HG02885 (cell line): ENCODE measurements at regions not wholly inside any gene's neighbourhood (a gene's known extent, or its start where the extent isn't known, plus 50 kb on each side); places are given as distances from the start of the nearest gene placed in this dataset.
"Not testable (repeated sequence)": the region's sequence is repeated elsewhere in the genome, so short reads cannot be mapped to it uniquely, and the experiment has no call there.

ENCODE experiments used
- ATAC-seq: cut with Tn5 transposase; IDR thresholded peaks from one replicate; pipeline ENCODE4 v1.9.1; 2021; ENCODE audit warnings: mild to moderate bottlenecking; ENCODE audit not compliant: unreplicated experiment, poor library complexity

DNA sequence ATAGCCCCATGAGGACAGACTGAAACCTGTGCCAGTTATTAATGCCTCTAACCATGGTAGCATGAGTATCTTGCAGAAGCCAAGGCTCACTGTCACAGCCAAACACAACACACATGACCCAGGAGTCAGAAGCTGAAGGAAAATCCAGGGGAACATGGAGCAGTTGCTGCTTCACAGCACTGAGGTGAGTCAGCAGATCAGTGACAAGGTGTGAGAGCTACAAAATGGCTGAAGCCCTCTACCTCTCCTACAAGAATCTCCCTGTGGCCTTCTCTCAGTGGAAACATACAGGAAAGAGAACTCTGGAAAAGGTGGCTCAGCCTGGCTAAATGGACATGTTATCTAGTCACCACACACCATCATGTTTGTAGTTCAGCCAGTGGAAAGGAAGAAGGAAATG, 93.5 kb downstream of the NAB1 start:
- no peak for ATAC-seq

GRCh38 chr2:190744041-190744440, 95.2 kb downstream of the NAB1 start:
- no peak for ATAC-seq

DNA sequence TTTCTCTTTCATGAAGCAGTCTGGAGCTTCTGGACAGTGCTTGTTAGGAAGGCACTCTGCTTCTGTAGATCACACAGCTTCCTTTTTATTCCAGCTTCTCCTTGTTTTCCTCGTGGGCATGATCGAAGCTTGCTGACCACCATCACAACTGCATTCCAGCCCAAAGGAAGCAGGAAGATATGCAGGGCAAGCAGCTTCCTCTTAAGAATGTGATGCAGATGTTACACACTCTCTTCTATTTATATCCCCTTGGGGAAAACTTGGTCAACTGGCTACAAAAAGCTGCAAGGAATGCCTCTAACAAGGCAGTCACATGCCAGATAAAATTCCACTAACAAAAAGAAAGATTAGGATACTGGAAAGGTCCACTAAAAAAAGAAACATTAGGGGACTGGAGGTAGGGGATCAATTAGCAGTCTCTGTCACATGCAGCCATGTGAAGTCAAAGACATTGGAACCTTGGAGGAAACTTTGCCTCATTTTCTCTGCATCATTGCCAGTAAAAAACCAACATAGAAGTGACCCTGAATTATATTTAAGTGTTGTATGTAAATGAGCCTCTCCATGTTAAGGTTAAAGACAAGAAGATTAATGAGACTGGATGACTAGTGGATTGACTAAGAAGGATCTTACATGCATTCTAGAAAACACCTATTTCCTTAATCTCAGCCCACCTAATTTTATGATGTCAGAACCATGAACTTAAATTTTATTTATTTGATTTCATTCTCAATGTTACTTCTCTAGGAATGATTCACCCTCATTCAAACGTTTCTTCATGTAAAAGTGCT, 98.3 kb downstream of the NAB1 start:
- ATAC-seq: no peak

- ATAC-seq: no peak
Observed at GRCh38 chr2:190748966-190749365, 100.1 kb downstream of the NAB1 start.

- ATAC-seq: no peak
Observed at GRCh38 chr2:190755772-190756415, 107.0 kb downstream of the NAB1 start.

GRCh38 chr2:190759749-190760213, 110.9 kb downstream of the NAB1 start:
- ATAC-seq: no peak

DNA sequence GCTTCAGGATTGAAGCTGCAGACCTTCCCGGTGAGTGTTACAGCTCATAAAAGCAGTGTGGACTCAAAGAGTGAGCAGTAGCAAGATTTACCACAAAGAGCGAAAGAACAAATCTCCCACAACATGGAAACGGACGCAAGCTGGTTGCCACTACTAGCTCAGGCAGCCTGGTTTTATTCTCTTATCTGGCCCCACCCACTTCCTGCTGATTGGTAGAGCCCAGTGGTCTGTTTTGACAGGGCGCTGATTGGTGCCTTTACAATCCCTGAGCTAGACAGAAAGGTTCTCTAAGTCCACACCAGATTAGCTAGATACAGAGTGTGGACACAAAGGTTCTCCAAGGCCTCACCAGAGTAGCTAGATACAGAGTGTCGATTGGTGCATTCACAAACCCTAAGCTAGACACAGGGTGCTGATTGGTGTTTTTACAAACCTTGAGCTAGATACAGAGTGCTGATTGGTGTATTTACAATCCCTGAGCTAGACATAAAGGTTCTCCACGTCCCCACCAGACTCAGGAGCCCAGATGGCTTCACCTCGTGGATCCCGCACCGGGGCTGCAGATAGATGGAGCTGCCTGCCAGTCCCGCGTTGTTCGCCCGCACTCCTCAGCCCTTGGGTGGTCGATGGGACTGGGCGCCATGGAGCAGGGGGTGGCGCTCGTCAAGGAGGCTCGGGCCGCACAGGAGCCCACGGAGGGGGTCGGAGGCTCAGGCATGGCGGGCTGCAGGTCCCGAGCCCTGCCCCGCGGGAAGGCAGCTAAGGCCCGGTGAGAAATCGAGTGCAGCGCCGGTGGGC, 111.7 kb downstream of the NAB1 start:
- ATAC-seq: not testable (repeated sequence)

GRCh38 chr2:190761216-190761615, 112.3 kb downstream of the NAB1 start:
- not testable (repeated sequence) for ATAC-seq

GRCh38 chr2:190762566-190762965, 113.7 kb downstream of the NAB1 start:
- ATAC-seq: no peak

GRCh38 chr2:190763100-190763499, 114.2 kb downstream of the NAB1 start:
- ATAC-seq: no peak

DNA sequence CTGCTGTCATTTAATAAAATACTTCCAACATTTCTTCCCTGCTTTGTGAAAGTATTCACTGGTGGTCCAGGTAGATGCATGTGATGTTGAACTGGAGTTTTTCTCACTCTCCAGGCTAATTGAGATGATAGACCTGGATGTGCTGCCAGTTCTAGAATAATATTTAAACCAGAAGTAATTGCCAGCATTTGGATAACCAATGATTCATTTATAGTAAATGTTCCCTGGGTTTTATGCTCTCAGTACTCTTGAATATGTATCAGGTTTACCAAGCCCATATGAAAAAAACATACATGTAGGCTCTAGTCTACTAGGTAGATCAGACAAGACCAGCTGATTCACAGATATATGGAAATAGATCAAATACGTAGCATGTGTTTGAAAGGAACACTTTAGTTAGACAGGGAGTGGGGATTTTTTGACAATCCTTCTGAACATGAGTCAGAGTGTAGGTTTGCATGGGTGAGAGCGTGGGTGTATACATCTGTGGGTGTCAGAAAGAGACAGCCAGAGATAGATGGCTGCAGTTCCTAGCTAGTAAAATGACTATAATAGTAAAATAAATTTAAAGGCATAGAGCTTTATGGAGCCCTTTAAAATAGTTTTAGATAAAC, 115.1 kb downstream of the NAB1 start:
- ATAC-seq: peak; percentile 75

GRCh38 chr2:190765386-190766173, 115.0 kb upstream of the GLS start:
- no peak for ATAC-seq

GRCh38 chr2:190766174-190766572, 114.4 kb upstream of the GLS start:
- ATAC-seq: no peak

GRCh38 chr2:190766595-190766994, 114.0 kb upstream of the GLS start:
- no peak for ATAC-seq

DNA sequence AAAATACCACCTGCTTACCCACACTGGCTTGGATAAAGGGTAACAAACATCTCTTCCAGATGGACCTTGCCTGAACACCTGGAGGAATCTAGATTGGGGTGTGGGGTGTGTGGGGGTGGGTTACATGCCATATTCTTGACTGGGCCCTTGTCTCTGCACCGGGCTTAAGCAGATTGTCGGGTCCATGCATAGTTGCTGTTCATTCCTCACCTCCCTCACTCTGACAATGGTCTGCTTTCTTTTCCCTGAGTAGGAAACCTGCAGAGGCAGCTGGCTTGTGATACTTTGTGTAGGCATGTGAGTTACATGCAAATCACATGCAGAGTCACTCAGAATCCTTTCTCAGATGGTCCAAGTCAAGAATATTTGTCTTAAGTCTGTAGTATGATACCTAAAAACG, 112.8 kb upstream of the GLS start:
- peak; percentile 47 for ATAC-seq

GRCh38 chr2:190769258-190769657, 111.4 kb upstream of the GLS start:
- no peak for ATAC-seq

- no peak for ATAC-seq
Observed at GRCh38 chr2:190771726-190772125, 108.9 kb upstream of the GLS start.

DNA sequence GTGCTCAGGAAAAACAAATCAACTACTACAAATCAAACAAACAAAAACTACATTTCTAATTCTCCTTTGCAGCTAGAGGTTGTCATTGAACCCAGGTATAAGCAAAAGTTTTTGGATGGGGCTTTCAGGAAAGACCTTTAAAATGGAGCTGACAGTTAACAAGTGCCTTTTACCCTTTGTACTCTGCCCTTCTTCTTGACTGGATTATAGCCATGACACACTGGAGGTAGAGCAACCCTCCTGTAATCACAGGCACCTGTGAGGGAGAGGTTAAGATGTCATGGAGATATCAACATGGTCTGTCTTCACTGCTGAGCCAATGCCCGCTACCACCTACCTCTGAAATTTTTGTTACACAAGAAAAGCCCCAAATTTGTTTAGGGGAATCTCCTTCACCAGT, 100.0 kb upstream of the GLS start:
- no peak for ATAC-seq

- ATAC-seq: no peak
Observed at GRCh38 chr2:190781604-190782198, 98.9 kb upstream of the GLS start.
